BE2C (cell line): ENCODE measurements at regions not wholly inside any gene's neighbourhood (a gene's known extent, or its start where the extent isn't known, plus 50 kb on each side); places are given as distances from the start of the nearest gene placed in this dataset.

Experiments used
- DNase-seq: peaks from one replicate; pipeline ENCODE4 v3.0.0-alpha.2; 2020
- H3K27me3 ChIP-seq: fragments of 250-450 bp; sonication (Bioruptor Pico); 2 replicates; pipeline ENCODE4 v1.5.1; 2020; ENCODE audit warnings: mild to moderate bottlenecking
- H3K36me3 ChIP-seq: fragments of 250-450 bp; sonication (Bioruptor Pico); 2 replicates; pipeline ENCODE4 v1.5.1; 2020; ENCODE audit warnings: mild to moderate bottlenecking
- H3K4me1 ChIP-seq: fragments of 250-450 bp; sonication (Bioruptor Pico); 2 replicates; pipeline ENCODE4 v1.5.1; 2020
- H3K4me3 ChIP-seq: 2 replicates; pipeline ENCODE4 v1.5.1; 2011; ENCODE audit warnings: low read depth, low read length
- H3K9me3 ChIP-seq: fragments of 250-450 bp; sonication (Bioruptor Pico); 2 replicates; pipeline ENCODE4 v1.5.1; 2020
- TF ChIP-seq, protein P1 (sequence below): IDR thresholded peaks from 2 replicates; pipeline ENCODE4 v1.5.1; 2012; ENCODE audit warnings: mild to moderate bottlenecking, low read depth, low read length

DNA sequence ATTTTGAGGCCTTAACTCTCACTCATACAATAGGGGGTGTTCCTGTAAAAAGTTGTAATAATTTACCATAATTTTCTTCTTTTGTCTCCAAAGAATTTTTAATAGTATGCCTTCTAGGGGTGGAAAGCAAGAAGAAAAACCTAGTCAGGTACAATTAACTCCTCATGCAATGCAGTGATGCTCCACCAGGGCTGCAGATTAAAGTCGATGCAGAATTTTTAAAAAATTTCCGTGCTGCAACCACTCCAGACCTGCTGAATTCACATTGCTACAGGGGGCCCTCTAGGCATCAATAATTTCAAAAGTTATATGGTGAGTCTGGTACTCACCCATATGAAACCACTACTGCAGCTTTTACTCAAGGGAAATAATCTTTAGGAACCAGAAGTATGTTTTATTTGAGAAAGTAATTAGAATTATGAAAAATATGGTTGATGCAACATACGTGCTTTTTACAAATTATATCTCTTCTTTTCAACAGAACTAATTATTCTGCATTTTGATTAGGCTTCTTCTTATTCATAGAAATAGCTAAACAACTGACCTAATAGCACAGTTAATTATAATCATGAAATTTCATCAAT lies 353.2 kb downstream of the BCAT1 start:
- no peaks in the 10 kb centered on the region for H3K9me3 ChIP-seq
- DNase-seq, result no peak

DNA sequence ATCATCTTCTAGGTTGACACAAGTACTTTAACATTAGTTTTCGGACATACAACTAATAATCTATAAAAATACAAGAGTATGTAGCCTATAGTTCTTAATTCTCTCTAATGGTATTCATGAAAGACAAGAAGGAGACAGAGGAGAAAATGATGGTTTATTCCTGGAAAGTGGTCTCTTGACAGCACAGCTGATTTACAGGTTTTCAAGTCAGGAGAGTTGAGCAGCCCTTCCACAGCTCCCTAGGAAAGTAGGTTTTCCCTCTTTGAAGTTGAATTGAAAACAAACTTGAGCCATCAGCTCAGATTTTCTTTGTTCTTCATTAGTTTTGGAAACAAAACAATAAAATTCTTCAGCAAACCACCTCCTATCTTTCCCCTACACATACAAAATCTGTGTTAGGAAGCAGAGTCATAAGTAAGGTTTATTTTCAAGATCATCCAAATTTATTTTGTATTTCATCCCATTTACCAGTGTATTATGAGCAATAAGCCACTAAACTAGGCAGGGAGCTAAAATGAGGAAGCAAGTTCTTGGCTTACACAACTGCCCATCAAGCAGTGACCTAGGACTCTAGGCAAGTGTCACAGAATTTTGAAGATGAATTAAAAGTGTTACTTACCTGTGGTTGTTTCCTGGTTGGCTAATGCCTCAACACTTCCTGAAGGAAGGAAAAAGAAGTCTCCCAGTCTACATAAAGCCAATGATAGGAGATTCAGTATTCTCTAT lies 357.0 kb downstream of the BCAT1 start:
- DNase-seq, result no peak
- TF ChIP-seq, protein P1, sequence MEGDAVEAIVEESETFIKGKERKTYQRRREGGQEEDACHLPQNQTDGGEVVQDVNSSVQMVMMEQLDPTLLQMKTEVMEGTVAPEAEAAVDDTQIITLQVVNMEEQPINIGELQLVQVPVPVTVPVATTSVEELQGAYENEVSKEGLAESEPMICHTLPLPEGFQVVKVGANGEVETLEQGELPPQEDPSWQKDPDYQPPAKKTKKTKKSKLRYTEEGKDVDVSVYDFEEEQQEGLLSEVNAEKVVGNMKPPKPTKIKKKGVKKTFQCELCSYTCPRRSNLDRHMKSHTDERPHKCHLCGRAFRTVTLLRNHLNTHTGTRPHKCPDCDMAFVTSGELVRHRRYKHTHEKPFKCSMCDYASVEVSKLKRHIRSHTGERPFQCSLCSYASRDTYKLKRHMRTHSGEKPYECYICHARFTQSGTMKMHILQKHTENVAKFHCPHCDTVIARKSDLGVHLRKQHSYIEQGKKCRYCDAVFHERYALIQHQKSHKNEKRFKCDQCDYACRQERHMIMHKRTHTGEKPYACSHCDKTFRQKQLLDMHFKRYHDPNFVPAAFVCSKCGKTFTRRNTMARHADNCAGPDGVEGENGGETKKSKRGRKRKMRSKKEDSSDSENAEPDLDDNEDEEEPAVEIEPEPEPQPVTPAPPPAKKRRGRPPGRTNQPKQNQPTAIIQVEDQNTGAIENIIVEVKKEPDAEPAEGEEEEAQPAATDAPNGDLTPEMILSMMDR, result no peak
- Histone ChIP-seq H3K27me3 (no peaks in the 10 kb centered on the region), H3K9me3 (no peaks in the 10 kb centered on the region), H3K36me3 (no peaks in the 10 kb centered on the region), H3K4me3 (no peak overlapping the region), H3K4me1 (no peaks in the 10 kb centered on the region)

More for the DNA sequence above, 353.2 kb downstream of the BCAT1 start:
- TF ChIP-seq, protein P1, result peak; percentile 47
- Histone ChIP-seq H3K4me3 (no peak overlapping the region), H3K36me3 (no peaks in the 10 kb centered on the region), H3K4me1 (no peaks in the 10 kb centered on the region), H3K27me3 (no peaks in the 10 kb centered on the region)

DNA sequence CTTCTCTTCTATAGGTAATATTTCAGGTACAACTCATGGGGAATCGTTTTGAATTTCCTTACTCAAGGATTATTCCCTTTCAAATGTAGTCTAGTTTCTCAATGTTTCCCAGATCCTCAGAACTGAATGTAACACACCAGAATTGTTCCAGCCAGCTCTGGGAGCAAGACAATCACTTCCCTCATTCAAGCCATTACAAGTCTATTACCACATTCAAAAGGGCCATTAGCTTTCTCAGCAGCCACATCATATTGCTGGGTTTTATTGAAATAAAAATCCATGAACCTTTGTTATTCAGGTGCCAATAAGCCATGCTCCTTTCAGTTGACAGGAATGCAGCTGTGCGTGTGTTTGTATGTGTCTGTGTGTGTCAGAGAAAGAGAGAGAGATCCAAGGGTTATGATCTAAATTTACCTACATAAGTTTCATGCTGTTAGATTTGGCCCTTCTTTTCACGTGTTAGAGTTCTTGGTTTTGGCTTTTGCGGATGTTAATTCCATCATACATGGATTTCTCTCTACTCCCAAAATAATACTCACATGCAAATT lies 357.7 kb downstream of the BCAT1 start:
- TF ChIP-seq, protein P1, result no peak
- no peaks in the 10 kb centered on the region for H3K27me3 ChIP-seq
- H3K4me1 ChIP-seq, result no peaks in the 10 kb centered on the region
- no peaks in the 10 kb centered on the region for H3K9me3 ChIP-seq
- H3K36me3 ChIP-seq, result no peaks in the 10 kb centered on the region
- DNase-seq, result no peak
- H3K4me3 ChIP-seq, result no peak overlapping the region

DNA sequence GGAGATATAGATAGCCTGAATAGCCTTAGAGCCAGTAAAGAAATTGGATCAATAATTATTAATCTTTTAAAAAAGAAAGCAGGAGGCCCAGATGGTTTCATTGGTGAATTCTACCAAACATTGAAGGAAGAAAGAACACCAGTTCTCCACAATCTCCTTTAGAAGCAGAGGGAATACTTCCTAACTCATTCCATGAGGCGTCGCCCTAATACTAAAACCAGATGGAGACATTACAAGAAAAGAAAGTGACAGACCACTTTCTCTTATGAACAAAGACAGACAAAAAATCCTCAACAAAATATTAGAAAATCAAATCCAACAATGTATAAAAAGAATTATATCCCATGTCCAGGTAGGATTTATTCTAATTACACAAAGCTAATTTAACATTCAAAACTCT lies 362.6 kb downstream of the BCAT1 start:
- Histone ChIP-seq H3K4me1 (no peaks in the 10 kb centered on the region), H3K36me3 (no peaks in the 10 kb centered on the region), H3K9me3 (no peaks in the 10 kb centered on the region), H3K4me3 (no peak overlapping the region), H3K27me3 (no peaks in the 10 kb centered on the region)
- no peak for DNase-seq
- TF ChIP-seq, protein P1, result no peak

DNA sequence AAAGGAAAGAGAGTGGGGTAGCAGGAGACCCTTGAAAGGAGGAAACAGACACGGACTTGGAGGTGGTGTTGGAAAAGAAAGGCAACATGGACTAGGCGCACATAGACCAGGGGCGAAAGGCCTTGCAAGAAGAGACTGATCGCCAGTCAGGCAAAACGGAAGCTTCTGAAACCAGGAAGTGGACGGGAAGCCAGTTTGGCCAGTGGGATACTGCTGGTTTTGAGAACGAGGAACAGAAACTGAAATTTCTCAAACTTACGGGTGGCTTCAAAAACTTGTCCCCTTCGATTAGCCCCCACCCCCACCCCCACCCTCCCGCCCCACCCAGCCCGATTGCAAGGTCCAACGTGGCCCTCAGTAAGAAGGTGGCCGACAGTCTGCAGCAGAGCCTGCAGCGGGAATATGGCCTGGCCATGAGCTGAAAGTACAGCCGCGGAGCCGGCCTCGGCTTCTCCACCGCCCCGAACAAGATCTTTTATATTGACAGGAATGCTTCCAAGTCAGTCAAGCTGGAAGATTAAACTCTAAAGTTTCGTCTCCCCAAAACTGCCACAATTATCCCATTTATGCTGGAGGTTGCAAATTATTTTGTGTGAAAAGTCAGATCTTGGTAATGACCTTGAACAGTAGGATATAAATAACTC lies 364.7 kb downstream of the BCAT1 start:
- DNase-seq, result no peak

More for the DNA sequence above, 364.7 kb downstream of the BCAT1 start:
- Histone ChIP-seq H3K27me3 (no peaks in the 10 kb centered on the region), H3K4me3 (no peak overlapping the region), H3K4me1 (no peaks in the 10 kb centered on the region), H3K36me3 (no peaks in the 10 kb centered on the region), H3K9me3 (no peaks in the 10 kb centered on the region)
- TF ChIP-seq, protein P1, result no peak
